SK-N-SH (cell line): ENCODE measurements at regions not wholly inside any gene's neighbourhood (a gene's known extent, or its start where the extent isn't known, plus 50 kb on each side); places are given as distances from the start of the nearest gene placed in this dataset.

ENCODE experiments used
- GATA2 ChIP-seq: sonication (generic); formaldehyde crosslinking; IDR thresholded peaks from 2 replicates; pipeline ENCODE4 v1.5.0; 2020; ENCODE audit warnings: mild to moderate bottlenecking, missing genetic modification reagents
- POLR2AphosphoS5 ChIP-seq: IDR thresholded peaks from 2 replicates; pipeline ENCODE4 v1.6.1; 2012; ENCODE audit warnings: low read depth, low read length
- REST ChIP-seq: IDR thresholded peaks from 2 replicates; pipeline ENCODE4 v1.6.1; 2012; ENCODE audit warnings: mild to moderate bottlenecking, low read depth, low read length, moderate library complexity
- USF1 ChIP-seq: IDR thresholded peaks from 2 replicates; pipeline ENCODE4 v1.4.0; 2012; ENCODE audit warnings: low read depth, borderline replicate concordance

GRCh38 chr10:84077768-84078167 lies 61.5 kb upstream of the GHITM start:
- TF ChIP-seq GATA2 (CRISPR knock-in tag) (no peak), USF1 (no peak), POLR2AphosphoS5 (no peak), REST (no peak)
